BJ (cell line): ENCODE measurements at regions not wholly inside any gene's neighbourhood (a gene's known extent, or its start where the extent isn't known, plus 50 kb on each side); places are given as distances from the start of the nearest gene placed in this dataset. TPM values are rescaled to one million over a fixed set of nuclear protein-coding genes. Genes with fewer than 3 reads are reported as not detected.

Experiments
- CTCF ChIA-PET: fragments of 350-600 bp; formaldehyde crosslinking; extraction: SDS; loops from one replicate; lab custom pipeline; 2021; ENCODE audit warnings: antibody characterized with exemption, inconsistent platforms; lab: Yijun Ruan, JAX
- POLR2A ChIA-PET: fragments of 300-600 bp; sonication (Branson Sonifier 250); formaldehyde crosslinking; extraction: SDS; loops from one replicate; lab custom pipeline; 2021; ENCODE audit warnings: antibody characterized with exemption; lab: Charles Lee
- DNase-seq: peaks from one replicate; pipeline ENCODE4 v3.0.0-alpha.2; 2011; ENCODE audit warnings: low read depth
- H3K27me3 ChIP-seq: 2 replicates; pipeline ENCODE4 v1.6.0; 2011; ENCODE audit warnings: low read length; ENCODE audit not compliant: control insufficient read depth, insufficient read depth
- H3K36me3 ChIP-seq: 2 replicates; pipeline ENCODE4 v1.5.1; 2011; ENCODE audit warnings: low read length; ENCODE audit not compliant: control insufficient read depth, insufficient read depth
- H3K4me3 ChIP-seq: 2 replicates; pipeline ENCODE4 v1.5.1; 2011; ENCODE audit warnings: low read depth, mild to moderate bottlenecking, control low read depth, low read length
- CTCF ChIP-seq: IDR thresholded peaks from 2 replicates; pipeline ENCODE4 v1.5.1; 2011; ENCODE audit warnings: low read depth, mild to moderate bottlenecking, control low read depth, inconsistent platforms, low read length, moderate library complexity; ENCODE audit not compliant: insufficient read depth
- small RNA-seq: library from RNA; depleted of rRNA; stranded (forward); fragments of <200 nt; gene quantifications from one replicate; pipeline ENCODE3, GENCODE V24; 2012; ENCODE audit warnings: low replicate concordance, low read depth; ENCODE audit not compliant: insufficient read length

GRCh38 chr1:64417803-64418202 is 52.1 kb upstream of the CACHD1 start:
- TF ChIP-seq CTCF, result no peak
- no peak overlapping the region for H3K4me3 ChIP-seq
- ChIA-PET CTCF (no interaction called here), POLR2A (no interaction called here)
- no peak for DNase-seq
- H3K36me3 ChIP-seq, result no peaks in the 10 kb centered on the region
- H3K27me3 ChIP-seq, result no peaks in the 10 kb centered on the region

Small RNA genes in the stretch of these regions (small RNA-seq; reads per million reads assigned to genes)
- gene RNU7-62P, result not detected
